B cell (primary cell): ENCODE measurements at regions not wholly inside any gene's neighbourhood (a gene's known extent, or its start where the extent isn't known, plus 50 kb on each side); places are given as distances from the start of the nearest gene placed in this dataset.

ENCODE experiments used
- ATAC-seq: fragments of 200-7000 bp; cut with Tn5 transposase; one replicate; pipeline ENCODE4 v1.10.0; 2021; ENCODE audit warnings: low read depth, mild to moderate bottlenecking, moderate number of reproducible peaks, moderate library complexity
- CTCF ChIA-PET: fragments of 350-600 bp; sonication (Branson Sonifier 250); formaldehyde crosslinking; loops from one replicate; lab custom pipeline; 2021; ENCODE audit warnings: antibody characterized with exemption, inconsistent platforms; lab: Charles Lee
- POLR2A ChIA-PET: fragments of 350-600 bp; sonication (Branson Sonifier 250); formaldehyde crosslinking; loops from one replicate; lab custom pipeline; 2021; ENCODE audit warnings: antibody characterized with exemption; lab: Charles Lee
- DNase-seq: peaks from one replicate; pipeline ENCODE4 v3.0.0; 2013
- H2AFZ ChIP-seq: 2 replicates; pipeline ENCODE4 v1.6.1; 2012; ENCODE audit warnings: mild to moderate bottlenecking, low read depth, low read length; ENCODE audit not compliant: insufficient read depth, poor library complexity, severe bottlenecking
- H3K27ac ChIP-seq, 2 donors: 1 replicate in 1 of 2; 2 replicates in 1 of 2; pipeline ENCODE4 v1.5.1; 2012 to 2013; ENCODE audit warnings: low read length in 2 of 2, mild to moderate bottlenecking in 2 of 2, moderate library complexity in 1 of 2
- H3K27me3 ChIP-seq, 4 experiments: fragments of 200-600 bp in 1 of 4; sonication (generic) in 1 of 4; replicated peaks in 1 of 4; 1 replicate in 2 of 4; 2 replicates in 2 of 4; pipeline versions ENCODE4 v1.6.1 to v1.7.0; 2013 to 2016; ENCODE audit warnings: low read length in 3 of 4, mild to moderate bottlenecking in 2 of 4, mixed read lengths in 1 of 4, moderate library complexity in 1 of 4; ENCODE audit not compliant: insufficient read depth in 4 of 4, control insufficient read depth in 3 of 4; ENCODE audit errors: control extremely low read depth in 1 of 4
- H3K36me3 ChIP-seq, 2 experiments: replicated peaks in 1 of 2; 1 replicate in 1 of 2; 2 replicates in 1 of 2; pipeline versions ENCODE4 v1.6.1 to v1.7.1; 2013; ENCODE audit warnings: low read length in 1 of 2; ENCODE audit not compliant: insufficient read depth in 2 of 2, control insufficient read depth in 1 of 2; ENCODE audit errors: control extremely low read depth in 1 of 2, extremely low read depth in 1 of 2
- H3K4me1 ChIP-seq, 2 donors: fragments of 200-600 bp in 1 of 2; sonication (generic) in 1 of 2; 1 replicate in 1 of 2; 2 replicates in 1 of 2; pipeline versions ENCODE4 v1.5.1 to v1.6.1; 2013 to 2017; ENCODE audit warnings: low read length in 2 of 2; ENCODE audit not compliant: control insufficient read depth in 2 of 2, insufficient read depth in 2 of 2
- H3K4me2 ChIP-seq: replicated peaks from 2 replicates; pipeline ENCODE3; 2012; ENCODE audit warnings: mild to moderate bottlenecking, low read depth, low read length; ENCODE audit not compliant: poor library complexity, severe bottlenecking
- H3K4me3 ChIP-seq, 5 experiments: fragments of 200-600 bp in 1 of 5; sonication (generic) in 1 of 5; 1 replicate in 3 of 5; 2 replicates in 2 of 5; pipeline versions ENCODE4 v1.5.1 to v1.7.0; 2011 to 2016; ENCODE audit warnings: low read length in 4 of 5, mild to moderate bottlenecking in 4 of 5, low read depth in 2 of 5, control low read depth in 1 of 5, moderate library complexity in 1 of 5; ENCODE audit not compliant: insufficient read depth in 1 of 5; ENCODE audit errors: control extremely low read depth in 1 of 5, extremely low read depth in 1 of 5
- H3K79me2 ChIP-seq: fragments of 200-600 bp; sonication (generic); one replicate; pipeline ENCODE4 v1.6.0; 2016; ENCODE audit warnings: low read length; ENCODE audit not compliant: control insufficient read depth, insufficient read depth
- H3K9ac ChIP-seq: fragments of 200-600 bp; sonication (generic); 2 replicates; pipeline ENCODE4 v1.6.1; 2017; ENCODE audit warnings: mild to moderate bottlenecking, low read length, moderate library complexity
- H3K9me3 ChIP-seq, 3 donors: one replicate each; pipeline versions ENCODE4 v1.6.1 to v1.7.1; 2013; ENCODE audit warnings: low read length in 2 of 3; ENCODE audit not compliant: control insufficient read depth in 2 of 3, insufficient read depth in 1 of 3; ENCODE audit errors: control extremely low read depth in 1 of 3
- H4K20me1 ChIP-seq: 2 replicates; pipeline ENCODE4 v1.6.0; 2012; ENCODE audit warnings: mild to moderate bottlenecking, low read length; ENCODE audit not compliant: insufficient read depth, control insufficient read depth, poor library complexity, severe bottlenecking
- H3K27ac Mint-ChIP-seq: one replicate; pipeline ENCODE4 v1.8.0; 2021; ENCODE audit warnings: mixed read lengths
- H3K27me3 Mint-ChIP-seq: one replicate; pipeline ENCODE4 v1.8.0; 2021; ENCODE audit warnings: mixed read lengths
- H3K4me1 Mint-ChIP-seq: one replicate; pipeline ENCODE4 v1.8.0; 2021; ENCODE audit warnings: mixed read lengths
- H3K4me3 Mint-ChIP-seq: one replicate; pipeline ENCODE4 v1.8.0; 2021; ENCODE audit warnings: mixed read lengths
- H3K9me3 Mint-ChIP-seq: one replicate; pipeline ENCODE4 v1.8.0; 2022; ENCODE audit warnings: mixed read lengths; ENCODE audit not compliant: insufficient read depth
- EZH2 ChIP-seq: IDR thresholded peaks from 2 replicates; pipeline ENCODE4 v1.6.1; 2012; ENCODE audit warnings: borderline replicate concordance, low read depth, mild to moderate bottlenecking, moderate library complexity, low read length; ENCODE audit not compliant: insufficient read depth, poor library complexity, severe bottlenecking
- WGBS: methylation state at CpG from one replicate; pipeline ENCODE4 v1.1.5; 2013; ENCODE audit warnings: missing lambda C conversion rate; ENCODE audit not compliant: insufficient coverage; 5-methylcytosine and 5-hydroxymethylcytosine counted together
- intact Hi-C: fragments of 100-400 bp; cut with micrococcal nuclease; formaldehyde crosslinking; loops from one replicate; pipeline ENCODE4 v1.10.0; 2022
- TF ChIP-seq, protein P1 (sequence below): fragments of 200-600 bp; IDR thresholded peaks from one replicate; pipeline ENCODE4 v1.8.0; 2022; ENCODE audit warnings: antibody characterized with exemption, mild to moderate bottlenecking

GRCh38 chr7:125347269-125347668 lies 417.6 kb upstream of the POT1 start:
- no peaks in the 10 kb centered on the region for H3K27me3 Mint-ChIP-seq
- no peak overlapping the region for H2AFZ ChIP-seq
- no peaks in the 10 kb centered on the region for H3K79me2 ChIP-seq
- no peaks in the 10 kb centered on the region for H3K36me3 ChIP-seq
- DNase-seq (no peak), ATAC-seq (no peak)
- H3K4me1 Mint-ChIP-seq = no peaks in the 10 kb centered on the region
- POLR2A ChIA-PET = no interaction called here
- intact Hi-C loops = no loop called here
- H3K27ac ChIP-seq = no peak overlapping the region
- no peaks in the 10 kb centered on the region for H3K4me1 ChIP-seq
- no peak overlapping the region for H3K9ac ChIP-seq
- CTCF ChIA-PET = no interaction called here
- H3K4me2 ChIP-seq = no peak overlapping the region
- H3K27ac Mint-ChIP-seq = no peak overlapping the region
- TF ChIP-seq, protein P1, sequence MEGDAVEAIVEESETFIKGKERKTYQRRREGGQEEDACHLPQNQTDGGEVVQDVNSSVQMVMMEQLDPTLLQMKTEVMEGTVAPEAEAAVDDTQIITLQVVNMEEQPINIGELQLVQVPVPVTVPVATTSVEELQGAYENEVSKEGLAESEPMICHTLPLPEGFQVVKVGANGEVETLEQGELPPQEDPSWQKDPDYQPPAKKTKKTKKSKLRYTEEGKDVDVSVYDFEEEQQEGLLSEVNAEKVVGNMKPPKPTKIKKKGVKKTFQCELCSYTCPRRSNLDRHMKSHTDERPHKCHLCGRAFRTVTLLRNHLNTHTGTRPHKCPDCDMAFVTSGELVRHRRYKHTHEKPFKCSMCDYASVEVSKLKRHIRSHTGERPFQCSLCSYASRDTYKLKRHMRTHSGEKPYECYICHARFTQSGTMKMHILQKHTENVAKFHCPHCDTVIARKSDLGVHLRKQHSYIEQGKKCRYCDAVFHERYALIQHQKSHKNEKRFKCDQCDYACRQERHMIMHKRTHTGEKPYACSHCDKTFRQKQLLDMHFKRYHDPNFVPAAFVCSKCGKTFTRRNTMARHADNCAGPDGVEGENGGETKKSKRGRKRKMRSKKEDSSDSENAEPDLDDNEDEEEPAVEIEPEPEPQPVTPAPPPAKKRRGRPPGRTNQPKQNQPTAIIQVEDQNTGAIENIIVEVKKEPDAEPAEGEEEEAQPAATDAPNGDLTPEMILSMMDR = no peak
- TF ChIP-seq EZH2 = no peak
- no peak overlapping the region for H3K4me3 ChIP-seq
- no peaks in the 10 kb centered on the region for H3K27me3 ChIP-seq
- no peak overlapping the region for H3K4me3 Mint-ChIP-seq
- H3K9me3 Mint-ChIP-seq = peaks cover 3% of the 10 kb centered on the region
- H4K20me1 ChIP-seq = no peaks in the 10 kb centered on the region
- no peaks in the 10 kb centered on the region for H3K9me3 ChIP-seq
- WGBS = 89% methylated on average over 3 of the region's 6 CpGs

GRCh38 chr7:125338110-125338509 lies 408.5 kb upstream of the POT1 start:
- Histone ChIP-seq H3K79me2 (no peaks in the 10 kb centered on the region), H3K9ac (no peak overlapping the region), H3K27ac (no peak overlapping the region), H3K4me1 (no peaks in the 10 kb centered on the region), H3K36me3 (no peaks in the 10 kb centered on the region), H3K4me3 (no peak overlapping the region), H3K9me3 (no peaks in the 10 kb centered on the region), H2AFZ (no peak overlapping the region), H4K20me1 (no peaks in the 10 kb centered on the region), H3K27me3 (no peaks in the 10 kb centered on the region), H3K4me2 (no peak overlapping the region)
- H3K4me1 Mint-ChIP-seq = no peaks in the 10 kb centered on the region
- CTCF ChIA-PET = no interaction called here
- DNase-seq = no peak
- H3K27me3 Mint-ChIP-seq = no peaks in the 10 kb centered on the region
- peaks cover 3% of the 10 kb centered on the region for H3K9me3 Mint-ChIP-seq
- intact Hi-C loops = no loop called here
- POLR2A ChIA-PET = no interaction called here
- WGBS = no CpG with 5 or more reads among the region's 4 CpGs
- H3K4me3 Mint-ChIP-seq = no peak overlapping the region
- no peak overlapping the region for H3K27ac Mint-ChIP-seq
- TF ChIP-seq, protein P1 = no peak
- no peak for TF ChIP-seq EZH2
- ATAC-seq = no peak
